NCI-H146 treated with DMSO at 0.1 percent for 48 hours (cell line): ENCODE measurements at regions not wholly inside any gene's neighbourhood (a gene's known extent, or its start where the extent isn't known, plus 50 kb on each side); places are given as distances from the start of the nearest gene placed in this dataset.
"Not testable (repeated sequence)": the region's sequence is repeated elsewhere in the genome, so short reads cannot be mapped to it uniquely, and the experiment has no call there.

Experiments
- DNase-seq: peaks from one replicate; lab custom pipeline; 2025; ENCODE audit not compliant: unreplicated experiment; lab: John Stamatoyannopoulos, UW

DNA sequence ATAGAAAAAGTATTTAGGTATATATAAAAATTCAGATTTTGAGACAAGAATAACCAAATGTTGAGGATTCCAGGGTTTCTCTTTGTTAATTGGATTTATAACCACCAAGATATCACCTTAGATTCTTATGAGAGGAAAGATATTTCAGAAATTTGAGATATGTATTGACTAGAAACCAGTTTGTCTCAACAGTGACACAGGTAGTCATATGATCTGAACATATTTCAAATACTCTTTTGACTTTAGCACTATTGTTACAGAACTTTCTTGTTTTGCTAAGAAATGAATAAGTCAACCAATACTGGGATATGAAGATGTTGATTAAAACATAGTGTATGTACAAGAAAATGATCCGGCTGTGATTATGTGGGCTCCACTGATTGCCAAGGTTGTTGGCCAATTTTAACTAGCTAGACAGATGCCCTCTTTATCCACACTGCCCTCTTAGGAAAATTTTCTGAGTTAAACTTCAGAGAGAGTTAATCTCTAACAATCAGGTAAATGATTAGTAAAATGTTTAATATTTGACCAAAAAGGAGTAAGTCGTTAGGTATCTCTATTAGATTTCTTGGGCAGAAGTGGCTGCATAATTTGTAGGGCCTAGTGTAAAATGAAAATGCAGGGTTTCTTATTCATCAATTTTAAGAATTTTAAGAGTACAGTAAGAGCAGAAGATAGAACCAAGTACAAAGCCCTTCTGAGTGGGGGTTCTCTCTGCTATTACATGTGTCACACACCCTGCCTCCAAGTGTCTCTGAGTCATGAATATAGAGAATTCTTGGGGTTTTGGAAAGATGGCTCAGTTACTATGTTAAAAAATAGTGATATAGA, 376.0 kb downstream of the TFEC start:
- DNase-seq, result no peak

GRCh38 chr7:115649429-115649828, 381.1 kb downstream of the TFEC start:
- no peak for DNase-seq

GRCh38 chr7:115647712-115648111, 382.9 kb downstream of the TFEC start:
- no peak for DNase-seq

- DNase-seq, result no peak
Measured at GRCh38 chr7:115642194-115642593, 388.4 kb downstream of the TFEC start.

DNA sequence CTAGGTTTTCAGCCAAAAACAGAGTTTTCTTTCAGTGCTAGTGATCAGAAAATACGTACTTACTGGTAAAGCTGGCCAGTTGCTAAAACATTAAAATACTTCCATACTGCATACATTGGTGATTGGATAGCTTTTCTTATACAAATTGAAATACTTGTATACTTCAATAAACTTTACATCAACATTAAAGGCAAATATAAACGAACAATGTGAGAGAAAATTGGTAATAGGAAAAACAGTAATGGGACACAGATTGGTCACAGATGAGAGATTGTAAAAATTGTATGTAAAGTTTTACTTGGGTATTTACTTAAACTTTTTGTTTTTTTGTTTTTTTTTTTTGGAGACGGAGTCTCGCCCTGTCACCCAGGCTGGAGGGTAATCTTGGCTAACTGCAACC, 391.7 kb downstream of the TFEC start:
- DNase-seq, result no peak

GRCh38 chr7:115637128-115637527, 393.4 kb downstream of the TFEC start:
- DNase-seq, result no peak

DNA sequence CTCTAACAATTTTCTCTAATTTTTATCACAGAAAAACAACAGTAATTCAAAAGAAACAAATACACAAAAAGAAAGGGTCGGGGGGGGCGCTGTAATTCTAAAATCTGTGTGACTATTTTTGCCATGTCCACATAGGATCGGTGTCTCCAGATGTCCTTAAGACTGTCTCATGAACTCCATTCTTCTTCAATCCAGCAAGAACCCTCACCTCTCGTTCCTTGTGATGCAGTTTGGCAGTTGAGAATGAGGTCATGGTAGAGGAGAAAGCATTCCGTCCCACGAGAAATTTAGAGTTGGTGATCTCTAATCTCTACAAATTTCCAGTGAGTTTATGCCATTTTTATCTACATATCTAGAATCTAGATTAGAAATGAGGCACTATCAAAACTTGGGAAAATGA, 394.7 kb downstream of the TFEC start:
- DNase-seq, result no peak

DNA sequence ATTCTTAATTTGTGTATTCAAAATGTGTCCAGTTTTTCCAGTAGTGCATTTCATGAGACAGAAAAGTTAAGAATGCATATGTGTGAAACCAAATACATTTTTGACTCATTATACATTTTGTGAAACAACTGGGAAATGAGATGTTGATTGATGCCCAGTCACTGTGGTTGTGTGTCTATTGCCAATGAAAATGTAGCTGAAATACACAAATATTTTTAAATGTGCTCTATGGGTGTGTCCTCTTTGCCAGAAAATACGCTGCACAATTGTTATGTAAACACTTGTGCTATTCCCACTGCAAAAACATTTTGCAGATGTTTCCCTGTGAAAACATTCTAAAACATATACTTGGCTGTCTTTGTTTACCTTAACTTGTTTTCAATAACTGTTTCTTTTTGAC, 395.2 kb downstream of the TFEC start:
- DNase-seq, result no peak

DNA sequence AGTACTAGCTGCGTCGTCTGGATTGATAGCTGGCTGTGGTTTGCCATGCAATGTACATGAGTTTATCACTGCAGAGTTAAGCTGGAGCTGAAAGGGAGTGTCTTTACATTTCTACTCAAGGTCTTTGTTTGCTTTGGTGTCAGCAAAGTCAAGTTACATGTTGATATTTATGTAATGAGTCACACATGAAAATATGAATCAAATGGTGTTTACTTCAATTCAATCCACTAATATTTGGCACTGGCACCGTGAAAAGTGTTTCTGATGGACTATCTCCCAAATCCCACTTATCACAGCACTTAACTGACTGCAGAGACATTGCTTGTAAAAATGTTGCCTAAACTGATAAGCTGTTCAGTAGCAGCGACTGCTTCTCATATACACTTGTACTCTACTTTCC, 395.9 kb downstream of the TFEC start:
- no peak for DNase-seq

GRCh38 chr7:115632636-115633035, 397.9 kb downstream of the TFEC start:
- no peak for DNase-seq

DNA sequence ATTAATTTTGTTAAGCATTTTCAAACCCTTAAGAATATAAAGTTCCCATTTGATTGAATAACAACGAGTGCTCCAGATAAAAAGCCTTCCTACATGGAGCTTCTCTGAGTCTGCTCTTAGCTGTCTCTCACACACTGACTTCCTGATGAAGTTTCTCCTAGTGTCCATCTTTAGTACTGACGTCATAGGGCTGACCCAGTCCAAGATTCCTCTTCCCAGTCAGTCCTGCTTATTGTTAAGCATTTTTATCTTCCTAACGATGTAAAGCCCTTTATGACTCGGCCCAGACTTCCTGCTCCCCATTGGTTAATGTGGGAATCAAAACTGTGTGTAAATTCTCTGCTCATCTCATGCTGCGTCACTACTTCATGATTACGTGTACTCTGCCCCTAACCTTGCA, 398.8 kb downstream of the TFEC start:
- no peak for DNase-seq

DNA sequence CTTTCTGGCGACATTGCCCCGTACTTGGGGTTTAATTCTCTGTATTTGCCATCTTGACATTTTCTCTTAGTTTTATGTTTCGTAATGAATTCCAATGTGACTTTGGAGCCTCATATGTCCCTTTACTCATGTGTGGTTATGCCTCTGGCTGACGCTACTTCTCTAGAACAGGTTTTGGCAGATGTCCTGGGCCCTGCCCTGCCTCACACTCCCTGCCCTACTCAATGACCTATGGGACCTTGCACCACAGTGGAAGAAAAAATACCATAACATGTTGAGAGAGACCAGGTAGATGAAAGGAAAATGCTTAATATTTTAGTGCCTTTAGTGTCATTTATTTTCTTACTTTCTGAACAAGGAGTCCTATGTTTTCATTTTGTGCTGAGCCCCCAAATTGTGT, 400.5 kb downstream of the TFEC start:
- no peak for DNase-seq

DNA sequence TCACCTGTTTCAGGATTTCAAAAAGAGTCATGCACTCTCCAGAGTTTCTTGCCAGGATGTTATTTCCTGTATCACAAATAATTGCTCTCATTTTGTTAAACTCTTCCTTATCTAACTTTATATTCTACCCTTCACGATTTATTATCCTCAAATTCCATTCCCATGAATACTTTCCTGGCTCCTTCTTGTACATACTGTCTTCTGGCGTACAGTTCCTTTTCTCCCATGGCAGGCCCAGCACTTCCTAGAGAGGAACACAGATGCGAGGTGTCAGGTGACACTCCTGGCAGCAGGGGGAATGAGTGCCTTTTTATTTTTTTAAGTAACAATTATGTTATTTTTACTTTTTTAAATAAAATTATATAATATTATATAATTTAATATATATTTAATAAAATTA, 411.9 kb downstream of the TFEC start:
- DNase-seq, result no peak

GRCh38 chr7:115613836-115614235, 416.7 kb downstream of the TFEC start:
- no peak for DNase-seq

GRCh38 chr7:115603416-115603815, 427.1 kb downstream of the TFEC start:
- no peak for DNase-seq

- no peak for DNase-seq
Measured at GRCh38 chr7:115600207-115600606, 430.4 kb downstream of the TFEC start.

DNA sequence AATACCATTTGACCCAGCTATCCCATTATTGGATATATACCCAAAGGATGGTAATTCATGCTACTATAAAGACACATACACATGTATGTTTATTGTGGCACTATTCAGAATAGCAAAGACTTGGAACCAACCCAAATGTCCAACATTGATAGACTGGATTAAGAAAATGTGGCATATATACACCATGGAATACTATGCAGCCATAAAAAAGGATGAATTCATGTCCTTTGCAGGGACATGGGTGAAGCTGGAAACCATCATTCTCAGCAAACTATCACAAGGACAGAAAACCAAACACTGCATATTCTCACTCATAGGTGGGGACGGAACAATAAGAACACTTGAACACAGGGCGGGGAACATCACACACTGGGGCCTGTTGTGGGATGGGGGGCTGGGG, 431.4 kb downstream of the TFEC start:
- DNase-seq, result not testable (repeated sequence)

GRCh38 chr7:115597220-115597619, 433.3 kb downstream of the TFEC start:
- DNase-seq, result not testable (repeated sequence)

DNA sequence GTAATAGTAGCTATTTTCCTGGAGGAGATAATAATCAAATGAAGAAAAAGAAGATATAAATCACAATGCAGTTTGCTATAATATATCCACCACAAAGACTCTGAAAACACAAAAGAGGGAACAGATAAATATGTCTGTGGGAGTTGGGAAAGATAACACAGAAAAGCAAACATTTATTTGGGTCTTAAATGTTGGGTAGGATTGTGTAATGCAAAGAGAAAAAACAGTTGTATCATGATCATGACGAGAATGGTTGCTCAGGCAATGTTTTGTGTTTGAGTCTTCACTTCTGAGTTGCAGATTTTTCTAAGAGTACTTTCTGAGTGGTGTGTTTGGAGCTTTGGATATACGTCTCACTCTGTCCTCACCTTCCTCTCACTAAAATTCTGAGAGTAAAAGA, 437.5 kb downstream of the TFEC start:
- DNase-seq, result no peak

GRCh38 chr7:115585015-115585718, 445.4 kb downstream of the TFEC start:
- no peak for DNase-seq

DNA sequence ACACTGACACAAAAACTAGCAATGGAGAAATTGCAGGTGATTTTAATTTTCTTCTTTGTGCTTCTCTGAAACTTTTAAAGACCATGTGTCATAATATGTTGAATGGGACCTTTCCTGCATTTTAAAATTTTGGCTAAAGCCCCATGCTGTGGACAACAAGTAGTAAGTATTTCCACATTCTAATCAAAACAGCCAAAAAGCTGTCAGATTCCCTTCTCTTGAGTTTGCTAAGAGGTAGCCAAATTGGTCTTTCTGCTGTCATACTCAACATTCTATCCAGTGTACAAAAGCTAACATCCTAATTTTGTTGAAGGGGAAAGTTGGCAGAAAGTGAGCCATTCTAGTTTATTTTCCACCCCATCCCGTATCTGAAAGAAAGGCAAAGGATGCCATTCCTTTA, 447.6 kb downstream of the TFEC start:
- no peak for DNase-seq

- DNase-seq, result no peak
Measured at GRCh38 chr7:115578576-115578975, 452.0 kb downstream of the TFEC start.
